HG02870 (cell line): ENCODE measurements at regions not wholly inside any gene's neighbourhood (a gene's known extent, or its start where the extent isn't known, plus 50 kb on each side); places are given as distances from the start of the nearest gene placed in this dataset.
A peak's percentile ranks its signal among the peaks of the same experiment; 100 is the strongest.

Experiments used
- ATAC-seq: cut with Tn5 transposase; IDR thresholded peaks from one replicate; pipeline ENCODE4 v1.9.1; 2021; ENCODE audit warnings: mild to moderate bottlenecking, moderate library complexity; ENCODE audit not compliant: unreplicated experiment

DNA sequence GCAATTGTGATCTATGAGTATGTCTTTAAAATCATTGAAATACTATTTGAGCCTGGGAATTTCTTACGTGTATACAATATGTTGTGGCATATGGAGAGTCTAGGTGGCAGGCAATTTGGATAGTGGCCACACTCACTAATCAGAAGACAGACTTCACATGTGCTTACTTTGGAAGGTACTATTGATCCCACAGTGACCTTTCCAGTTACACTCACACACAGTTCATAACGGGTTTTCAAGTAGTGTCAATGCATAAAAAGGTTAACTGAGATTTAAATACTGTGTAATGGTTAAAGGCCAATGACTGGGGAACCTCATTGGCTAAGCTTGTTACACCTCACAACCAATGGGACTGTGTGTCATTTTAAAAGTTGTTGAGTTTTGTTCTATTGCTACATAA, 783.2 kb downstream of the RPA4 start:
- no peak for ATAC-seq

DNA sequence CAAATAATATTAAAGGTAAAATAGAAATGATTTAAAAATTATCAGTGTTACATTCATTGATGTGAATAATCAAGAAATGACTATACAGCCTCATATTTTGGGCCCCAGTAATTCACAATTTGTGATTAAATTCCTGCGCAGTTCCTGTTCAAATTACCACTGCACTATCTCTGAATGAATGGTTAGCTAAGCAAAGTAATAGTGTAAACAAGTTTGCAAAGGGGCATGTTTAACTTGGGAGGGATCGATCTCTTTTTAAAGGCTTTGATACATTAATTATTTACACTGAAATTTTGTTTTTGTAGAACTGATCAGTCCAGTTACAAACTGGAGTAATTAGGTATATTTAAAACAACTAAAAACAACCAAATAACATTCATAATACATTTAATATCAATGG, 784.4 kb downstream of the RPA4 start:
- ATAC-seq = no peak

GRCh38 chrX:97672138-97672537, 788.4 kb downstream of the RPA4 start:
- ATAC-seq = no peak

DNA sequence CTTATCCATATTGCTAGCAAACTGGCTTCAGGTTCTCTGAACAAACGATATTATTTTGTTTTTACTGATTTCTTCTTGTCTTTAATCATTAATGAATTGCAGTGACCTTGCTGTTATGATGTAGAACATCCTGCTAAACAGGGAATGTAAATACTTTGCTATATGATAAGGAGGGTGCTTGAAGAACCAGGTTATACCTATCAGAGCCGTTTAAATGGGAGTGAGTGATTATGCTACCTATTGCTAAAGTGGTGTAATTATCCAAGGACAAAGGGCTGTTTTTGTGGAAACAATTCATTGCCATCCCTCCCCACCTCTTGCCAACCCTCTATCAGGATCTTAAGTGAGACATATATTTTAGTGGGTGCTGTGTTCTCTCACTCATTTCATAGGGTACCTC, 788.9 kb downstream of the RPA4 start:
- ATAC-seq = no peak

DNA sequence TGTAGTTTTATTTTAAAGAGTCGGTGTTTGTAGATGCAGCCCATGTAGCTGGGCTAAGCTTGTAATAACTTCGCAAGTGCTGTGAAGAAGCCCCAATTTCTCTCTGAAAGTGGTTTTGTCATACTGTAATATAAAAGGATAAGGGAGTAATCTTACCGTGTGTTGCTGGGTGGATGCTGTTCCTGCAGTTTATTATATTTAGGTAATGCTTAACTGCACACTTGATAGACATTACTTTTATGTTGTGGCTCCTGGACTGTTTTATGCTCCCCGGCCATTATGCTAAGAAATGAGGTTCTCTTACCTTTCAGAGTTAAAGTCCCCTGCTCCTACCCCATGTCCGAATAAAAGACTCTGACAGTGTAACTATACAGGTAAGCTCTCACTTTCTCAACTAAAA, 789.4 kb downstream of the RPA4 start:
- no peak for ATAC-seq

DNA sequence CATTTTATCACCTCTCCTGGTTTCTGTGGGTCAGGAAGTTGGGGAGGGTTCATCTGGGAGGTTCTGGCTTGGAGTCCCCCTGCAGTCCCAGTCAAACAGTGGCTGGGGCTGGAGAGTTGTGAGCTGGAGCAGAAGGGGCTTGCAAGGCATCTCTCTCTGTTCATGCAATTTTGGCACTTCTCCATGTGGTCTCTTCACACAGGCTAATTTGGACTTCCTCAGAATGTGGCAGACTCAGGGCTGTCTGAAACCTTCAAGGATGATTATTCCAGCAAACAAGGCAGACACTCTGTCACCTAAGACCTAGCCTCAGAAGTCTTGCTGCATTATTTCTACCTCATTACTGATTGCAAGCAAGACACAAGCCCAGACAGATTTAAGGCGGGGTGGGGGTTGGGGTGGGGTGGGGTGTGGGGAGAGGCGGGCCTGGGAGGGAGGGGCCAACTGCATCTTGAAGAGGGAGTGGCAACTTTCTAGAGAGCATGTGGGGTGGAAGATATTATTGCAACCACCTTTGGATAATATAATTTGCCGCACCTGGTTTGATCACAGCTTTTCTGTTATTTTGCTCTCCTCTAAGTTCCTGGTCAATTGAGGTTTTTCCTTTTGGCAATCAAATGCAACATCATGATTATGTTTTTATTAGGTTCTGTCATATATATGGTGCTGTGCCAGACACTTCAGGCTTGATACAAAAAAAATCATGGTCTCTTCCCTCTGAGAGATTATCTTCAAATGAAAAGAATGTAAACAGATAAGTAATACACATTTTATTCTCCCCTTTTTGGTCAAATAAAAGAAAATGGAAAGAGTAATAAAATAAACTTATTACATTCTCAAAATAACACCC, 799.5 kb downstream of the RPA4 start:
- ATAC-seq = no peak

GRCh38 chrX:97685753-97686152, 802.0 kb downstream of the RPA4 start:
- peak; percentile 70 for ATAC-seq

DNA sequence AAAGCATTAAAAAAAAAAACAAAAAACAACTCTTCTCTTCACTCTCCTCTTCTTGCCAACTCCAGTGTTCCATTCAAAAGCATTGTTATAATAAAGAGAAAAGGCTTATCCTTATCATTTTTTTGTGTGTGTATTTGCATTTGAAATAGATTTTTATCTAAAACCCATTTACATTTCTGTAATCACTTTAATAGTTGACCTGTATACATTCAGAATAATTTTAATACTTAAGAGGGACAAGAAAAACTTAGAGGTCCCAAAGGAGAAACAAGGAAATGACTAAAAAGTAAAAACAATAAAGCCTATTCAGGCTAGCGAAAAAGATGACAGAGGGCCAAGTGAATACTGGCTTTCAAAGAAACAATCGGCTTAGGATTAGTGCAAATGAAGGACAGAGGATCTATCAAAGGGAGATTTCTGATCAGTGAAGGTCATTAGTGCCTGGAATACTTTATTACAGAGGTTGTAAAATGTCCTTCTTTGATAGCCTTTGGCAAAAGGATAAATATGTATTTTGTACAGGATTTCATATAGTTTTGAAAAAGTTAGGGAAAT, 808.3 kb downstream of the RPA4 start:
- ATAC-seq = no peak

DNA sequence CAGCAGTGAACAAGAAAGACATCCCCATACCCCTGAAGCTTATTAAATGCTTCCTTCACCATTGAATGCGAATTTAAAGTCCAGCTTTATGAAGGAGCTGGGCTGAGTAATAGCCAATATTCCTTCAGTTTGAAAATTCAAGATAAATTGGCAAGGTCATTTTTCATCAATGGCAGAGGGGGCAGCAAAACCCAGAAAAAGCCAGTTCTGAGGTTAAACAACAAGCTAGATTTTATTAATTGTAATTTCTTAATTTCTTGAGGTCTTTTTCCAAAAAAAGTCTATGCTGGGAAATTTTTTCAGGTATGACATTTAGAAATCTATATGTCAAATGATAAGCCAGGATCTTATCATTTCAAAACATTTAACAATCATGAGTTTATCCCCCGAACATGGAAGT, 808.9 kb downstream of the RPA4 start:
- no peak for ATAC-seq

GRCh38 chrX:97700547-97700946, 816.8 kb downstream of the RPA4 start:
- no peak for ATAC-seq

GRCh38 chrX:97704474-97704873, 820.8 kb downstream of the RPA4 start:
- ATAC-seq = no peak

GRCh38 chrX:97704881-97705280, 821.2 kb downstream of the RPA4 start:
- ATAC-seq = no peak

GRCh38 chrX:97705936-97706335, 822.2 kb downstream of the RPA4 start:
- ATAC-seq = no peak

DNA sequence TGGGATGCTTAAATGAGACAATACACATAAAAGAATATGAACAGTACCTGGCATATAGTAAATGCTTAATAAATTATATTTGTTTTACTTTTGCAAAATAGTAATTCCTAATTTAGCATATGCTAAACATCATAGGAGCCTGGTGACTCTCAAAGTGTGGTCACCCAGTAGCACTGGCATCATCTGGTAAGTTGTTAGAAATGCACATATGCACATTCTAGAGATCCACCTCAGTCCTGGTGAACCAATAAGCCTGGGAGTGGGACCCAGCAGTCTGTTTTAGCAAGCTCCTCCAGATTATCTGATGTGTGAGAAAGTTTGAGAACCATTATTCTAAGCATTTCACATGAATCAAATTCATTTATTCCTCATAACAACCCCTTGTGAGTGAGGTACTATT, 830.4 kb downstream of the RPA4 start:
- no peak for ATAC-seq

- no peak for ATAC-seq
Measured at GRCh38 chrX:97728215-97728614, 844.5 kb downstream of the RPA4 start.

DNA sequence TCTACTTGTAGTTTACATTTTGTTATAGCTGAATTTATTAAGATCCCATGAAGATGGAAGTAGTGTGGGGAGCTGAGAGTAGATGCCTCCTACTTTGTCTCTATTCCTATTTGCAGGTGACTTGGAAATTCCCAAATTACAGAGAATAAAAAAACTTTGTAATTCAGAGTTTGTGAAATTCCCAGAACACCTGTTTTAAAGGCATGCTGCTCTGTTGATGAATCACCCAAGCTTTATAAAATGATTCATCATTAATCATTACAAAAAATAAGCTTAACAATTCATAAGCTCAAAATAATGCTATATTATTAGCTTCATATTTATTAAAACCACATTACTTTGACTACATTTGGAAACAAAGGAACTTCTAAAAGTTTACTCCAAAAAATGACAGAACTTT, 856.3 kb downstream of the RPA4 start:
- no peak for ATAC-seq

DNA sequence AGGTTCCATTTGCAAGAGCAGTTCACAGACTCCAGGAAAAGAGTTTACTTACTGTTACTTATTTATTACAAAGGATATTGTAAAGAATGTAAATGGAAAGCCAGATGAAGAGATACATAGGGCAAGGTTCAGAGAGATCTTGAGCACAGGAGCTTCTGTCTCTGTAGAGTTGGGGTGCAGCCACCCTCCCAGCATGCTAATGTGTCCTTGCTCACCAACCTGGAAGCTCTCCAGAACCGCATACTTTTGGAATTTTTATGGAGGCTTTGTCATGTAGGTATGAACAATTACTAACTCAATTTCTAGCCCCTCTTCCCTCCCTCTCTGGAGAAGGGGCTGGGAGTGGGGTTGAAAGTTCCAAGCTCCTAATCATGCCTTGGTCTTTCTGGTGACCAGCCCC, 857.2 kb downstream of the RPA4 start:
- ATAC-seq = no peak

GRCh38 chrX:97743014-97743413, 859.3 kb downstream of the RPA4 start:
- no peak for ATAC-seq

GRCh38 chrX:97747346-97747745, 863.6 kb downstream of the RPA4 start:
- ATAC-seq = no peak

GRCh38 chrX:97751016-97751415, 867.3 kb downstream of the RPA4 start:
- no peak for ATAC-seq

- ATAC-seq = no peak
Measured at GRCh38 chrX:97751735-97752134, 868.0 kb downstream of the RPA4 start.

DNA sequence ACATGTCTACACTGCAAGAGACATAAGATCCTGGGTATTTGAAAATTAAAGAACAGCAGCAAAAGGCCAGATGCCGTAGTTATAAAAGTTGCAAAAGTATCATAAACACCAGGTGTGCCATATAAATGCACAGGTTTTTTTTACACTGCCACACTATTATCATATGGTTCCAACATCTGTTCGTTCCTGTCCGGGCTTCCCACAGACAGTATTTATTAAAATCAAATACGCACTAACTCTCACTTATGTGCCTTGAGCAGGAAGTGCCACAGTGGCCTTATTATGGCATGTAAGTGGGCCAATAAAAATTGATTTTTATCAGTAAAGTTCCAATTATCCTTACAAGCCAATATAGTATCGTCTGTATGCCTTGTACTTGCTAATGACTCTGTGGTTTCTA, 873.2 kb downstream of the RPA4 start:
- no peak for ATAC-seq

DNA sequence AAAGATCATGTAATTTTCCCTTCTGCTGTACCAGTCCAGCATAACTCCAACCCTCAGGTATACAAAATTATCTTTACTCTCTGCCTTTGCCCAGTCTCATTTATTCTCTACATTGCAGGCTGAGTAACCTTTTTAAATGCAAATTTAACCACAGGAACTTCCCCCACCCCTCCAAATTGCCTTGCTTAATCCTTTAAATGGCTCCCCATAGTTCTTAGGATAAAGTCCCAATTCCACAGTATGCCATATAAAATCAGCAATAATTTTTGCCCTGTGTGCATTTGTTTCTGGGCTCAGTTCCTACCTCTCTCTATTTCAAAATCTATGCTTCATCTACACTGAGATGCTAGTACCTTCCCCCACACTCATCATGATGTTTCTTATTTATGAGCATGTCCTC, 879.7 kb downstream of the RPA4 start:
- no peak for ATAC-seq
